Hepatic stellate cell (primary cell): ENCODE measurements at regions not wholly inside any gene's neighbourhood (a gene's known extent, or its start where the extent isn't known, plus 50 kb on each side); places are given as distances from the start of the nearest gene placed in this dataset.

ENCODE experiments used
- DNase-seq: peaks from one replicate; pipeline ENCODE4 v3.0.0; 2011; ENCODE audit warnings: low spot score

DNA sequence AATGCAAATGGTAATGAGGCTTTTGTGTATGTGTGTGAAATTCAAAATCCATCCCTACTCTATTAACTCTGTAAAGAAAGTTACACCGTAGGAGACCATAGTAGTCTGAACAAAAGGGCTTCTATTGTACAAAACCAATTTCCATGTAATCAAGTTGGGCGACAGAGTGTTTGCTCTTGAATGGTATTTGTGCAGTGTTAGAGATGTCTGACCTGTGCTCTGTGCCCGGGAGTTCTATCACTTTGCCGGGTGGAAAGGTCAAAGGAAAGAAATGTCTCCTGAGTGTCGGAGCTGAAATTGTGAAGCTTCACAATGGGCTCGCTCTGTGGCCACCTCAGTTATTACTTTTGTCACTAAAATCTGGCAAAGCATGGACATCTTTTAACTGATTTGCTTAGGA, 312.0 kb downstream of the SAMD5 start:
- DNase-seq: no peak

DNA sequence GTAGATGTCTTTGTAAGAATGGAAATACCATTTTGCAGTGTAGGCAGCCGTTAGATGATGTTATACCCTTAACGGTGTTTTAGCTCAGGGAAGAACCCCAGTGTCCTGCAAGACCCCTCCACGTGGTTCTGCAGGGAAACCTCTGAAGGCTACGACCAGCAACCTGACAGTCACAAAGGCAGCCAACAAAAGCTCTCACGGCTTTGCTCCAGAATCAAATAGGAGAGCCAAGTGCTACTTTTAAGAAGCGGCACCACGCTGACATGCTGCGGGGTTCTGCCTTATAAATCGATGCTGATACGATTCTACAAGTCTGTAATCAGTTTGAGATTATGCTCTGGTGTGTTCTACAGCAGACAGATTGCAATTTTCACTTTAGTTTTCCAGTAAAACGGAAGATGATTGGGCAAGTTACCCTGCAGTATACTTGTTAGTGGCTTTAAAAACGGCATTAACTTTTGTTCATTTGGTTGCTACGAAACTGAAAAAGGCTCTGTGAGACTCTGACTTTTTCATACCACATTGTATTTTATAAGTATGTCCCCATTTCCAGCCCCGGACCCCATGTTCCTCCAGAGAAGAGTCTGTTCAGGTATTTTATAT, 312.9 kb downstream of the SAMD5 start:
- DNase-seq: no peak

DNA sequence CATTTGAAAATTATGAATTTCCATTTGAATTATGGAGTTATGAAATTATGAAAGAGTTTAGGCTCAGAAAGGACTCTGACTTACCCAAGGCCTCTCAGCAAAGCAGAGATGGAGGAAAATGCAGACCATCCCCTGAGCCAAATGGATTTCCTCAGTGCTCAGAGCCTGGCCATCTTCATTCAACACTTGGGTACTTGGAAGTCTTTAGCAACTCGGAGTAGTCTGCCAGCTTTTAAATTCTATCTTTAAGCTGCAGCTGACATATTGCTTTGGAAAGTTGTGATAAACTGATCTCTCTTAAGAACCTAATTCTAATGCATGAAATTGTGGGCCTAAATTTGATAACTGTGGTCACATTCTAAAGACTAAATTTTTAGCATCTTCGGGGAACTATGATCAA, 315.4 kb downstream of the SAMD5 start:
- no peak for DNase-seq

DNA sequence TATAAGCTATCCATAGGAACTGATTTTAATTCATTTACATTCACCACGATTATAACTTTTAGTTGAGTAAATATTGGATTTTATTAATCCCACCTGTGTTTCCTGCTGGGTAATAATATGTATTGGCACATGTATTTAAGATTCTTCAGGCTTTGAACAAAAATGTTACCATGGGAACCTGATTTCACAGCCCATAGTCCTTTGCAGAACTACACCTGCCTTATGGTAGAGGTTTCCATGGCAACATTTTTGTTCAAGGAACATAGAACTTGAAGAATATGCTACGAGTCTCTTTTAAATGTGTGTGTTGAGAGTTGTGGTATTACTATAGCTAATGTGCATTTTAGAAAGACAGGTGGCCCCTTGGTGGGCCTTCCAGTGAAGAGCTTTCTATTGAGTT, 317.4 kb downstream of the SAMD5 start:
- no peak for DNase-seq

DNA sequence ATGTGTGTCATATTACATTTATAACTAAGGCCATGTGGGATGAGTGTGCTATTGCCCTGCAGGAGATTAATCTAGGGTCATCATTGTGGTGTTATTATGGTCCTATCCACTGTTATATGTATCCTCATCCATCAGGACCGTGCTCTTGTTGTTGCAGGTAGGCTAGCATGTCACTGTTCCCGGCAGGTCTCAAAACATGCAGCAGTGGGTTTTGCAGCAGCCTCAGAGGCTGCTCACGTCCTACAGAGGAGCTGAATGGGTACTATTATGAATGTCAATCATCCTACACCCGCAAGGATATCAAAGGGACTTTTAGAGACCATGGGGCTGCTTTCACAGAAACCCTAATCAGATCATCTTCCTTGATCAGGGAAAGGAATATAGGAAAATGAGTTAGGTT, 318.2 kb downstream of the SAMD5 start:
- DNase-seq: no peak

- DNase-seq: no peak
These were observed 320.9 kb downstream of the SAMD5 start for GRCh38 chr6:147829418-147829817.

DNA sequence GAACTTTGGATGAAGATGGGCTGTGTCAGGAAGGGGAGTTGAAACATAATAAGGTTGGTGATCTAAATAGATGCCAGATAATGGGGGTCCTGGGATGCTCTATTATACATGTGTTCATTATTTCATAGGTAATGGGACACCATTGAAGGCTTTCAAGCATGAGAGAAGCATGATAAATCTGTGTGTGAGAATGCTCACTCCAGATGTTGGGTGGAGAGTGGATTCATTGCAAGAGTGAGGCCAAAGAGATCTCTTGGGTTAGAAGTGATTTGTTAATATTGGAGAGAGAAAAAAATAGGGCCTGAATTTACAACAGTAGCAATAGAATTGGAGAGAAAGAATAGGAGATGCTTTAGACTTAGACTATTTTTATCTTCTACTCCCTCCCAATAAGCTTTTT, 321.3 kb downstream of the SAMD5 start:
- DNase-seq: no peak

- DNase-seq: no peak
These were observed 322.9 kb downstream of the SAMD5 start for GRCh38 chr6:147831356-147831755.

- no peak for DNase-seq
These were observed 325.1 kb downstream of the SAMD5 start for GRCh38 chr6:147833607-147834006.

DNA sequence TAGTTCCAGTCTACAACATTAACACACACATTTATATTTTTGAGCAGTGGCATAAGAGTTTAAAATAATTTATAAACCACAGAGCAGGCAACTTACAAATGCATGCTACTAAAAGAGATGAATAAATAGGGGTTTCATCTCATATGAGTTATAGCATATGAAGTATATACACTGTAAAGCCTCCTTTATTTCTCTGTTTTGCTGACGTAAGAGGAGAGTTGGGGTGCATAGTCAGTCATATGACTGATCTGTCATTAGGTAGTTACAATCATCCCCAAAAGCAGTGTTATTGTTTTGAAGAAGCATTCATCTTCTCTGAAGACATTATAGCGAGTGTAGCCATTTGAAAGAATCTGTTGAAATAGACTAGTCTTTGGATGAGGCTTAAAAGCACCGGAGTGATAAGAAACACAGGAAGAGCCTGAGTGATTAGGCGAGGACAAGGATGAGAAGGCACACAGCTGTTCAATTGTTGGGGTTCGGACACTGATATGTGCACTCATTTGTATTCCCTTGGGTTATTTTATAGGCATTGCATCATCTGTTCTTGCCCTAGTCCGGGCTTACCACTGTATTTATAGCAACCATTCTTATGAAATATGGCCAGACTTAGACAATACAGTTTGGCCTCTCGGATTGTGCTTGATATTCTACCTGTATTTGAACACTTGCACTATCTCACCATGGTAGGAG, 325.7 kb downstream of the SAMD5 start:
- no peak for DNase-seq

GRCh38 chr6:147837540-147837939, 329.1 kb downstream of the SAMD5 start:
- no peak for DNase-seq

GRCh38 chr6:147839708-147840610, 331.5 kb downstream of the SAMD5 start:
- no peak for DNase-seq

DNA sequence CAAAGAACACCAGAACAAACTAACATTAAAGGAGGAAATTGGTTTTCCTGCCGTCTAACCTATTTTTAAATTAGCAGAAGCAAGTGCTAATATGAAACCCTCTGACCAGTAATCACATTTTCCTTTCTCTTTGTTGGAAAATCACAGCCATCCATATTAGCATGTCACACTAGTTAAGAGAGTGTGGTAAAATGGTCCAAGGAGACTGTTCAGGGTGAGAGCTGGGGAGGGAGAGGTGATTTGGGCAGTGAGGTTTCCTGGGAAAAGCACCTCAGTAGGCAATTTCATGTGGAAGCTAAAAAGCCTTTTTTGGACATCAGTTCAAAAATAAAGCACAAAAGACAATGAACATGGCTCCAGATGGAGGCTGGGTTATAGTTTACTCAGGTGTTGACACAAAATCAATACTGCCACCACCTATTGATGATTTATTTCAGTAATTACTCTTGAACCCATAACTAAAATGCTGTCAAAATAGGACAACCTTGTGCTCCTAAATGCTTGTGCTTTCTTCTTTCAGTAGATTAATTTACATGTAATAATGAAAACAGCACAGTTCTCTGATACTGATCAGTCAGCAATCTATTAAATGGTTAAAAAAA, 333.2 kb downstream of the SAMD5 start:
- no peak for DNase-seq

DNA sequence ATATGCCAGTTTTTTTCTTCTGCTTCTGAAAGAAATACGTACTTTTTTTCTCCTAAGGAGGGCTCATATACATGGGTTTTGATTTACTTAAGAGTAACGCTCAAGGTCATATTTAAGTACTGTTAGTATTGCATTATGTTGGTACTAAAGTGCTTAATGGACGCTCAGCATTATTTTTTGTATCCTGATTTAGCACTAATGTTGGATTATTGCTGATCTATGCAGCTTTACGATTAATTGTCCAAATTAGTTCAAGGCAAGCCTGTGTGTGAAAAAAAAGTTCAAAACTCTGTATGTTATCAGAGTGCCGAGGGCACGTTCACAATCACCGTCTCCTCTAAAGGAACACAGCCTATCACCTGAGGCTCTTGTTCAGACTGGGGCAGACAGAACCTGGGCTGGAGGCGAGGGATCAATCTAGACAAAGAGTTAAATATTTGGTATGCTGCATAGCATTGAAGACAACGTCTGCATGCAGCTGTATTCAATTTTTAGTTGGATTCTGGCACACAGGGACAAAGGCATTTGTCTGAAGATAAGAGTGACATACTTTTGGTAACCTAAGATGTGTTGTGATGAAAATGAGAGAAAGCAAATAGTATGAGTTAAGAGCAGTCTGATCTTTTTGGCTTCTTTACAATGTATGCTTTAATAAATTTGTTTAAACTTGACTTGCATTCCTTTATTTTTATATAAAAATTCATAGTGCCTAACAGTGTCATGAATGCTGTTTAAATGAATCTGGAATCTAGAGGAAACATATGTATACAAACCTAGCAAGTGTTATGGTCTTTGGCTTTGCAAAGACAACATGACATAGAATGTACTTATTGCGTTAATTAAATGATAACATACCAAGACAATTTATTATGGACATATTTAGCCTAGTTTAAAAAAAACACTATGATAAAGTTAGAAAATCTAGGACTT, 341.2 kb downstream of the SAMD5 start:
- no peak for DNase-seq

DNA sequence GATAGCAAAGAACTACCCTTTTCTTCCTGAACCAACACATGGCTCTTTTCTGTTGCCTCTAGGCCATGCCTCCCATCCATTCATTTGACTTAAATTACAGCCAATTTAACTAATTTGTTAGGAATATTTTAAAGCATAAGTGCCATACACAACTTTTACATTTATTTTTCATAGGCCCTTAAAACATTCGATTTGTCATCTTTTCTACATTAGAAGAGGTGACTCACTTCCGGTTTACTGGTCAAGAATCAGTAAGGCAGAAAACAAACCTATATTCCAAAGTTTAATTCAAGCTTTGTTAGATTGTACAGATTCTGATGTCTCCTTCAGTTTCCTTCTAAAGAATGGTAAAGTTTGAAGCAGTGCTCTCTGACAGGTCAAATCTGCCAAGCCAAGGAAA, 344.3 kb downstream of the SAMD5 start:
- DNase-seq: no peak

DNA sequence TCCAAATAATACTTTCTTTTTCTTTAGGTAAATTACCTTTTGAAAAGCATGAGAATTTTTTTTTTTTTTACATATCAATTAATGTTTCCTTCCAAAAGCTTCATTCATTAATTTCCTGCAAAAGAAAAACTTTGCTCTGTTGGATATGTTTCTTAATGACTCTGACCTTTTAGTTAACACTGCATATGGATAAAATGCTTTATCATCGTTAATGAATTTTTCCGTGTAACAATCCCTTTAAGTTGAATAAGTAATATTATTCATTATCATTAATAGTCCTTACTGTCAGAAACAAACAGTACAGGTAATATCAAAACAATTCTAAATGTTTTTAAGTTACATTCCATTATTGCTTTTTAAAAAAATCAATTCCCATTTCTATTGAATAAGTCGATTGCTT, 345.1 kb downstream of the SAMD5 start:
- DNase-seq: no peak

DNA sequence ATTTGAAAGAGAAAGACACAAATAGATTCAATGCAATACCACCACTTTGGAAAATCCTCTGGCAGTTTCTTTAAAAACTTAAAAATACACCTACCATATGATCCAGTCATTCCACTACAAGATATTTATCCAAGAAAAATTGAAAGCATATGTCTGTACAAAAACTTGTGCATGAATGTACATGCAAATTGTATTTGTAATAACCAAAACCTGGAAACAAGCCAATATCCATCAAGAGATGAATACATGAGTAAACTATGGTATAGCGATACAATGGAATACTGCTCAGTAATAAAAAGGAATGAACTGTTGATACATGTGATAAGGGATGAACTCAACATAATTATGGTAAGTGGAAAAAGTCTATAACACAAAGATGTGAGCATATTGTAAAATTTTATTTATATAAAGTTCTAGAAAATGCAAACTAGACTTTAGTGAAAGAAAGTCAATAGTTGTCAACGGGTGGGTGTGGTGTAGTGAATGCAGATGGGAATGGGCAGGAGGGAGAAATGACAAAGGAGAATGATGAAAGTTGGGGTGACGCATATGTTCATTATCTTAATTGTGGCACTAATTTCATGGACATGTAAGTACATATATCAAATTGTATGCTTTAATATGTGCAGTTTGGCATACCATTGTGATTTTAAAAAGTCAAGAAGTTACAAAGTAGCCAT, 347.5 kb downstream of the SAMD5 start:
- DNase-seq: no peak

DNA sequence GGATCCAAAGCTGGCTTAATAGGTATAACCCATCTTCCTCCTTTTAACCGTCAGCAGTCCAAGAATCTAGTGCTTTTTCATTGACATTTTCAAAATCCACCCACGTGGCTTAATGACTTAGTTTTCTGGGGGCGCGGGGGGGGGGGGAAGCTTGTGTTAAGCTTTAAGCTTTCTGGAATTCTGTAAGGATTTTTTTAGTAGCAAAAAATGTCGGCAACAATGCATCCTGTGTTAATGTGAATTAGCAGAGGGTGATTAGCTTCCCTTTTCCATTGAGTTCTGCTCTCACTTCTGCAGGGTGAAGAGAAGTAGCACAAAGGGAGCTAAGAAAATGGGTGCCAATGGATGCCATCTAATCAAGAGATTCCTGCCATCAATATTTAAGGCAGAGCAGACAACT, 348.2 kb downstream of the SAMD5 start:
- DNase-seq: no peak

DNA sequence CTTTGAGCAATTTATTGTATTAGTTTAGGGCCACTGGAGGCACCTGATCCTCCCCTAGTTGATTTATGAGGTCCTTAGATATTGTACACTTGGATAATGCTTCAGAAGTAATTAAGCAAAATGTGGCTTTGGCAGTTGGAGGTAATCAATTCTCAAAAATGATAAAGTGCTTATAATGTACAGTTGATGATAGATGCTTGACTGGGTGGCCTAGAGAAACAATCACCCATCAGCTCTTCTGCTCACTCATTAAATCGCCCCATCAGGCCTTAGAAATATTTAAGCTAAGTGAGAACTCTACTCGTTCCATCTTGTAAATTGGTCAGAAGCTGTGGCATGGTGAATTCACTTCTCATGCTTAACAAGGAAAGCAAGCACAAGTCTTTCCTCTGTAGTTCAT, 349.9 kb downstream of the SAMD5 start:
- no peak for DNase-seq

DNA sequence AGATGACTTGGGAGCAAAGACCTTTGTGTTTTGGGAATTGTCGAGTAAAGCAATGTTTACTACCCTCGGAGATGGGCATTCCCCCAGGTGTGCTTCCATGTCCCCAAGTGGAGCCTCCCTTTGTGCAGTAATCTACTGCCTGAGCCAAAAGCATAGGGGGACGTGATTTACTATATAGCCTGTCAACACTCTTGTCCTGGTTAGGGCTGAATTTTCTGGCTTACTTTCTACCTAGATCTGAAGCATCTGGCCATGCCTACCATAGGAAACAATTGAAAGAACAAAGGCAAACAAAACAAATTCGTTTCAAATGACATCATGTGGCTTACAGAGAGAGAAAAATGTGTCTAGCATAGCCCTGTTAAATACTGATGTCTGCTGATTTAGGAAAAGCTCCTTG, 350.6 kb downstream of the SAMD5 start:
- no peak for DNase-seq

DNA sequence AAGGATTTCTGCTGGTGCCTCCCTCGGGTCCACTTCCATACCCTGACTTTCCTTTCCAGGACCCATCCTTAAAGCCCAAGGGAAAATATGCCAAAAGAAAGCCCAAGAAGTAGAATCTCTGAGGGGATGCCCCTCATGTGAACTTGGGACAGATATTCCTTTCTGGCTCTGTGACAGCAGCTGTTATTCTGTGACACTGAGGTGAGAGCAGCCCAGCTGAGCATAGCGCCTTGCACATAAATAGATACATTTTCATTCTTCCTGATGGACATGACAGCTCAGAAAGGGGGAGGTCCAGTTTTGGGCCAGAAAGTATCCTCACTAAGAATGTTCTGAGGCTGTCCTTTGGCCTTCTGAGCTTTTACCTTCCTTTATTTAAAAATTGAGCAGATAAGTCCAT, 353.2 kb downstream of the SAMD5 start:
- DNase-seq: no peak
